Neural cell (in vitro differentiated cells): ENCODE measurements at regions not wholly inside any gene's neighbourhood (a gene's known extent, or its start where the extent isn't known, plus 50 kb on each side); places are given as distances from the start of the nearest gene placed in this dataset.

Experiments used
- EP300 ChIP-seq: fragments of 450-650 bp; conservative IDR thresholded peaks from 2 replicates; pipeline ENCODE4 v1.6.1; 2014; ENCODE audit warnings: antibody characterized with exemption, mild to moderate bottlenecking, moderate library complexity; ENCODE audit not compliant: poor library complexity, severe bottlenecking
- EZH2 ChIP-seq: fragments of 200-600, 300-800 bp; shearing (Covaris generic), sonication (generic); IDR thresholded peaks from 2 replicates; pipeline ENCODE4 v1.6.1; 2014; ENCODE audit warnings: antibody characterized with exemption, low read length, borderline replicate concordance, mild to moderate bottlenecking; ENCODE audit not compliant: insufficient read depth, poor library complexity, severe bottlenecking
- POLR2AphosphoS5 ChIP-seq: IDR thresholded peaks from 2 replicates; pipeline ENCODE4 v1.6.1; 2012
- RAD21 ChIP-seq: fragments of 450-650 bp; conservative IDR thresholded peaks from 2 replicates; pipeline ENCODE4 v1.6.1; 2014; ENCODE audit warnings: antibody characterized with exemption, mild to moderate bottlenecking, moderate library complexity
- TAF1 ChIP-seq: IDR thresholded peaks from 2 replicates; pipeline ENCODE4 v1.6.1; 2012; ENCODE audit warnings: low read depth
- TF ChIP-seq, protein P1 (sequence below): fragments of 450-650 bp; IDR thresholded peaks from 2 replicates; pipeline ENCODE4 v1.5.1; 2014; ENCODE audit warnings: antibody characterized with exemption, mild to moderate bottlenecking, moderate library complexity; ENCODE audit not compliant: poor library complexity, severe bottlenecking
- TF ChIP-seq, protein P2 (sequence below): IDR thresholded peaks from 2 replicates; pipeline ENCODE4 v1.6.1; 2012; ENCODE audit warnings: borderline replicate concordance

DNA sequence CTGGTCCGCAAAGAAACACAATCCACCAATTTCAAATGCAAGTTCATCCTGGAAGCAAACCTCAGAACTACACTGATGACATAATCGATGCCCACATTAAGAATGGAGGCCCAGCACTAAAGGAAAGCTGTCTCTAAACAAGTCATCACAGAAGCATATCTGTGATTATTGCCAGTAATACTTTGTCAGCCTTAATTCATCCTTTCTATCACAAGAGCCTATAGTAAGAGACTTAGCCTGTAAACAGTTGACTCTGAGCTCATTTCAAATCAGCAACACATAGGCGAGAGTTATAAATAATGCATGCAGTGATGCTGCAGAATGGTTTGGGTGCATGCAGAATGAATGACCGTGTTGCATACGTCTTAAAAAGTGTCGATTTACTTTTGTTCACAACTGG lies 105.9 kb upstream of the ZFP42 start:
- TF ChIP-seq, protein P1, sequence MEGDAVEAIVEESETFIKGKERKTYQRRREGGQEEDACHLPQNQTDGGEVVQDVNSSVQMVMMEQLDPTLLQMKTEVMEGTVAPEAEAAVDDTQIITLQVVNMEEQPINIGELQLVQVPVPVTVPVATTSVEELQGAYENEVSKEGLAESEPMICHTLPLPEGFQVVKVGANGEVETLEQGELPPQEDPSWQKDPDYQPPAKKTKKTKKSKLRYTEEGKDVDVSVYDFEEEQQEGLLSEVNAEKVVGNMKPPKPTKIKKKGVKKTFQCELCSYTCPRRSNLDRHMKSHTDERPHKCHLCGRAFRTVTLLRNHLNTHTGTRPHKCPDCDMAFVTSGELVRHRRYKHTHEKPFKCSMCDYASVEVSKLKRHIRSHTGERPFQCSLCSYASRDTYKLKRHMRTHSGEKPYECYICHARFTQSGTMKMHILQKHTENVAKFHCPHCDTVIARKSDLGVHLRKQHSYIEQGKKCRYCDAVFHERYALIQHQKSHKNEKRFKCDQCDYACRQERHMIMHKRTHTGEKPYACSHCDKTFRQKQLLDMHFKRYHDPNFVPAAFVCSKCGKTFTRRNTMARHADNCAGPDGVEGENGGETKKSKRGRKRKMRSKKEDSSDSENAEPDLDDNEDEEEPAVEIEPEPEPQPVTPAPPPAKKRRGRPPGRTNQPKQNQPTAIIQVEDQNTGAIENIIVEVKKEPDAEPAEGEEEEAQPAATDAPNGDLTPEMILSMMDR, result no peak
- no peak for TF ChIP-seq EZH2
- TF ChIP-seq POLR2AphosphoS5, result no peak
- TF ChIP-seq EP300, result no peak
- no peak for TF ChIP-seq RAD21
- TF ChIP-seq, protein P2, sequence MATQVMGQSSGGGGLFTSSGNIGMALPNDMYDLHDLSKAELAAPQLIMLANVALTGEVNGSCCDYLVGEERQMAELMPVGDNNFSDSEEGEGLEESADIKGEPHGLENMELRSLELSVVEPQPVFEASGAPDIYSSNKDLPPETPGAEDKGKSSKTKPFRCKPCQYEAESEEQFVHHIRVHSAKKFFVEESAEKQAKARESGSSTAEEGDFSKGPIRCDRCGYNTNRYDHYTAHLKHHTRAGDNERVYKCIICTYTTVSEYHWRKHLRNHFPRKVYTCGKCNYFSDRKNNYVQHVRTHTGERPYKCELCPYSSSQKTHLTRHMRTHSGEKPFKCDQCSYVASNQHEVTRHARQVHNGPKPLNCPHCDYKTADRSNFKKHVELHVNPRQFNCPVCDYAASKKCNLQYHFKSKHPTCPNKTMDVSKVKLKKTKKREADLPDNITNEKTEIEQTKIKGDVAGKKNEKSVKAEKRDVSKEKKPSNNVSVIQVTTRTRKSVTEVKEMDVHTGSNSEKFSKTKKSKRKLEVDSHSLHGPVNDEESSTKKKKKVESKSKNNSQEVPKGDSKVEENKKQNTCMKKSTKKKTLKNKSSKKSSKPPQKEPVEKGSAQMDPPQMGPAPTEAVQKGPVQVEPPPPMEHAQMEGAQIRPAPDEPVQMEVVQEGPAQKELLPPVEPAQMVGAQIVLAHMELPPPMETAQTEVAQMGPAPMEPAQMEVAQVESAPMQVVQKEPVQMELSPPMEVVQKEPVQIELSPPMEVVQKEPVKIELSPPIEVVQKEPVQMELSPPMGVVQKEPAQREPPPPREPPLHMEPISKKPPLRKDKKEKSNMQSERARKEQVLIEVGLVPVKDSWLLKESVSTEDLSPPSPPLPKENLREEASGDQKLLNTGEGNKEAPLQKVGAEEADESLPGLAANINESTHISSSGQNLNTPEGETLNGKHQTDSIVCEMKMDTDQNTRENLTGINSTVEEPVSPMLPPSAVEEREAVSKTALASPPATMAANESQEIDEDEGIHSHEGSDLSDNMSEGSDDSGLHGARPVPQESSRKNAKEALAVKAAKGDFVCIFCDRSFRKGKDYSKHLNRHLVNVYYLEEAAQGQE, result no peak
- no peak for TF ChIP-seq TAF1
